CD4-positive, alpha-beta T cell treated with Interleukin-17A for 1 hour (primary cell): ENCODE measurements at regions not wholly inside any gene's neighbourhood (a gene's known extent, or its start where the extent isn't known, plus 50 kb on each side); places are given as distances from the start of the nearest gene placed in this dataset.
"Not testable (repeated sequence)": the region's sequence is repeated elsewhere in the genome, so short reads cannot be mapped to it uniquely, and the experiment has no call there.

Experiments used
- DNase-seq: peaks from one replicate; pipeline ENCODE4 v3.0.0-alpha.2; 2020

- DNase-seq: no peak
Observed at GRCh38 chr16:60091071-60091470, 1357.0 kb upstream of the GOT2 start.

DNA sequence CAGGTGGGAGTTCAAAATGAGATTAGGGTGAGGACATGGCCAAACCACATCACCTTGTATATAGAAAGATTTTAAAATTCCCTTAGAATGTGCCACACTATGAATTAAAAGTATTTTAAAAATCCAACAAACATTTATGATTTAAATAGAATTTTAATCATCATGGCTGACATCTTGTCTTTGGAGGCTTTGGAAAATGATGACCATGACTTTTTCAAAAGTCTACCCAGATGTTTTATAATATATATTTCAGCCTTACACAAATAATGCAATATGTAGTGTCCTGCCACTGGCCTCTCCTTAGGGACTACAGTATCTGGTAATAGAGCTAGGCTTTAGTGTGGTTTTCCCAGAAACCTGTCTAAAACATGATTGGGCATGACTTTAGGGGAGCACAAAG is 1353.4 kb upstream of the GOT2 start:
- no peak for DNase-seq

GRCh38 chr16:60078819-60079218 is 1344.7 kb upstream of the GOT2 start:
- not testable (repeated sequence) for DNase-seq

DNA sequence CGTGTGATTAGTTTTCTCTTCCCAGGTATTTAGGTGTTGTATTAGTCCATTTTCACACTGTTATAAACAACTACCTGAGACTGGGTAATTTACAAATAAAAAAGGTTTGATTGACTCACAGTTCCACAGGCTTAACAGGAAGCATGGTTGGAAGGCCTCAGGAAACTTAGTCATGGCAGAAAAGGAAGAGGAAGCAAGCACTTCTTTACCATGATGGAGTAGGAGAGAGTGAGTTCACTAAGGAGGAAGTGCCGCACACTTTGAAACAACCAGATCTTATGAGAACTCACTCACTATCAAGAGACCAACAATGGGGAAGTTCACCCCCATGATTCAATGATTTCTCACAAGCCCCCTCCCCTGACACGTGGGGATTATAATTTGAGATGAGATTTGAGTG is 1343.7 kb upstream of the GOT2 start:
- no peak for DNase-seq

DNA sequence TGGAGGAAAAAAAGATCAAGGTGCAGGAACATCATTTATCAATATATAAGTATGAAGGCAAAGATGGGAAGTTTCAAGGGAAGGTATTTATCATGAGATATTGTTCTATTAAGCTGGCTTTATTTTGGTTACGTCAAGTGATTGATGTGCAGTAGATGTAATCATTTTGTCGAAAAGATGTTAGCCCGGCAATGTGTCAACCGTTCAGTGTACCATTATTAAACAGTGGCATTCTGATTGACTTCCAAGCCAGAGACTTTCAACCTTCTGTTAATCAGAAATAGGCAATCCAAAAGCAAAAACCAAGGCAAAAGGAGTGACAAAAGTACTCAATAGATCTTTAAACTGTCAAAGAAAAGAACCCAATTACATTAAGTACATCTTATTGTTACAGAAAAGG is 1340.3 kb upstream of the GOT2 start:
- DNase-seq: no peak

DNA sequence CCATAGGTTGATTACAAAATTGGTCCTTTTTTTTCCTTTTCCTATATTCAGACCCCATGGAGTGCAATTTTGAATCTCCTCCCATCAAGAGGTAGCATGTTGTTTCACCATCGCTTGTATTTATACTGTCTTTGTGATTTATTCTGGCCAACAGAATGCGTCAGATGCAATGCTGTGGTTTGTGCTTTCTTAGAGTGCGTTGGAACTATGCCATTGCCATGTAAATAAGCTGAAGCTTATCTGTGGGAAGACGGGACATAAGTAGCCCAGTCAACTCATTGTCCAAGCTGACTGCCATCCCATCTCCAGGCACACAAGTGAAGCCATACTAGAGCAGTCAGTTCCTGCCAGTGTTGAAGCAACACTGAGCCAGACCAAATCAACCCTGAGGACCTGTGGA is 1339.3 kb upstream of the GOT2 start:
- DNase-seq: no peak

GRCh38 chr16:60064026-60064425 is 1329.9 kb upstream of the GOT2 start:
- no peak for DNase-seq

GRCh38 chr16:60061396-60061795 is 1327.3 kb upstream of the GOT2 start:
- DNase-seq: no peak

DNA sequence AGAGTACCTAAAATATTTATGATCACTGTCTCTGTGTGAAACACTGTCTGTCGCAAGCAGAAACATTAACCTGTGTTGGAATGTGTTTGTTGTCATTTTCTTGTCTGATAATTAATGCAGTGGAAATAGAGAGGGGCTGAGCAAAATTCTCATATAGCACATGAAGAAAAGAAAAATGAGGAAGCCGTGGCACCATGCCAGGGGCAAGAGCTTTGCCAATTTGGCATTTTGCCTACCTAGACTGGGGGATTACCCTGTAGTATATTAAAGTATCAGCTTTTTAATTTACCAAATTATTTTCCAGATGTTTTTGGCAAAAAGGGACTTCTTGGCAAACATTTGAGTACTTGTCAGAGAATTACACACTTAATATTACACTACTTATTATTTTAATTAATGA is 1326.6 kb upstream of the GOT2 start:
- DNase-seq: no peak

DNA sequence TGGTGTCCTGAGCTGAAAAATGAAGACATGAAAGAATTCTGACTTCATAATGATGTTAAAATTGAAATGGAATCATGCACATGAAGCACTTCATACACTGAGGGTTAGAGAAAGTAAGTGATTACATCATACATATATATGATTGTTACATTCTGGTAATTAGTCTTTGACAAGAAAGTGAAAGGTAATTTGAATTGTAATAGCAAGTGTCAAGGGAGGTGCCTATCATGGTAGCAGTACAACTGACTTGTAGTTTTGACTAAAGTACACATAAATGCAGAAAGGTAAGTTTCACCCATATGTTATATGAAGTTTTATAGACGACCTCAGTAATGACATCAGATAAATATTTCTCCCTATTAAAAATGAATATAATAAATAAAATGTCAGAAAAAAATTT is 1325.0 kb upstream of the GOT2 start:
- no peak for DNase-seq

GRCh38 chr16:60041671-60042070 is 1307.6 kb upstream of the GOT2 start:
- no peak for DNase-seq

DNA sequence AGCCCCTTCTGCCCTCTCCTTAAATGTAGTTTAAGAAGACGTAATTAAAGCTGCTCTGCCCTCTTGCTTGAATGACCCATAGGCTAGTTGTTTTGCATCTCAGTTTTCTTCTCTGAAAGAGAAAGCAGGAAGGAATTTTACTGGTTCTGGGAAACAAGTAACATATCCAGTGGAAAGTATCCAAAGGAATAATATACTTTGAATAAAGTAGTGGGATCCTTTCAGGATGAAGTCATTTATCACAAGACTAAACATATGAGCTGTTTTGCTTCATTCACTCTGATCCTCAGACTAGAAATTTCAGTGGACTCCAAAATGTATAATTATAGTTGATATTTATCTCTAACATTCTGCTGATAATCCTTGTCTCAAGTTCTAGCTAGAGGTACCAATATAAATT is 1297.6 kb upstream of the GOT2 start:
- DNase-seq: no peak

DNA sequence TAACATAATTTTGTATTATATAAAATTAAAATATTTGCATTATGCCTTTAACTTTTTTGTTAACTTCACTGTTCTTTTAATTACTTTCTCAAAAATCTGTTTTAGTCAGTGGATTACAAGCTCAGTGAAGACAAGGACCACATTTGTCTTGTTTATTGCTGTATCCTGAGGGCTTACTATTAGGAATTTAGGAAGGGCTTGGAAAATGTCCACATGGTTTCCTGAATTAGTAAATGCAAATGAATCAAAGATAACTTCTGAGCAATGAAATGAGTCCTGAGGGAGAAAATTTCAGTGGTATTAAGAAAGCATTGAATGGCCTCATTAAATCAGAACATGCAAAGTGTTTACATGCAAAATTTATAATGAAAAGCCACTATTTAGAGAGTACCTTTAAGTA is 1293.2 kb upstream of the GOT2 start:
- DNase-seq: no peak

DNA sequence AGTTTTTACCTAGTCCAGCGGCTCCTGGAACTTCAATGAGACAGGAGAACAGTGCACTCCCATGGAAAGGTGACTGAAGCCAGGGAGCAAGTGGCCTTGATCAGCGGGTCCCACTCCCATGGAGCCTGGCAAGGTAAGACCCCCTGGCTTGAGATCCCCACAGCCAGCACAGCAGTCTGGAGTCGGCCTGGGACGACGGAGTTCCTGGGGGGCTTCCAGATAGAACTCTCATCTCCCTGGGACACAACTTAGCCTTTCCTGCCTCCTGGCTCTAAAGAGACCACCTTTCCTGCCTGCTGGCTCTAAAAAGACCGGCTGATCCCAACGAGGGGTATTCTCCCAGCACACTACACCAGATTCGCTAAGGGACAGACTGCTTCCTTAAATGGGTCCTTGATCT is 1279.0 kb upstream of the GOT2 start:
- no peak for DNase-seq

- DNase-seq: no peak
Observed at GRCh38 chr16:60001523-60001922, 1267.4 kb upstream of the GOT2 start.

DNA sequence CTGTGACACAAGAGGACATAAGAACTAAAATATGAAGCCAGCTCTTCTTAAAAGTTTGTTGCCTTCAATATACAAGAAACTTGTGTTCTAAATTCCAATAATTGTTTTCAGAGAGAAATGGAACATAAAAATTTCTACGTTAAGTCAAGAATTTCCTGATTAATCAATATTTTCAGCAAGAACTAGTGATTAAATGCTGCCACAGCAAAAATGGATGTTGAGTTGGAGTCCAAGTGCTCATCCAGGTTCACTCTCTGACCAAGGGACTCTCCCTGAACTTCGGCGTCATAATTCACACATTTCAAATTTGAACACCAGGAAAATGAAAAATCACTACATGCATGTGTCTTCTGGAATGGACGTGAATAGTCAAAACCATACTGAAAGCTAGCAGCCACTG is 1263.6 kb upstream of the GOT2 start:
- no peak for DNase-seq

DNA sequence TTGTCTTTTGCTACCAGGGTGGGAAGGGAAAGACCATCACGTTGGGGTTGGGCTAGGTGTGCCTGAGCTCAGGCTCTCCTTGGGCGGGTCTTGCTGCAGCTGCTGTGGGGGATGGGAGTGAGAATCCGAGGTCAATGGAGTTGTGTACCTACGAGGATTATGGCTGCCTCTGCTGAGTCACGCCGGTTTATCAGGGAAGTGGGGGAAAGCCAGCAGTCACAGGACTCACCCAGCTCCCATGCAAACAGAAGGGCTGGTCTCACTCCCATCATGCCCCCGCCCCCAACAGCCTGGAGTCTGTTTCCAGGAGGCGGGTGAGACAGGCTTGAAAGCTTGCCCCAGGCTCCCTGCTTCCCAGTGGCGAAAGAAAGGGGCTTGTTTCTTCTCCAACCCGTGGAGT is 1259.0 kb upstream of the GOT2 start:
- DNase-seq: no peak

DNA sequence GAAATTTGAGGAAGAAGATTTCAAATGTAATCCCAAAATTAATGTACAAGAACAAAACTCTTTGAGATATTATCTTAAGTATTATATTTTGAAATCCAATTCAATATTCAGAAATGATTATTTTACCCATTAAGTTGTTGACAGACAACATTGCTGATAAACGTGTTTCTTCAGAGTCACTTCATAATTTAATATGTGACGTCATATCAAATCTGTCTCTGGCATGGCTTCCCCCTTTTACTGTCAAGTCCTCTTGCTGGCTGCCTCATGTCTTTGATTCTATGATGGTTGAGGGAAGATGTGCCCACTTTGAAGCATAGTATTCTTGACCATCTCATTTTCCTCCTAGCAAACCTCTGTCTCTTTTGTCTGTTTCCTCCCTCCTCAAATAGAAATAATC is 1257.1 kb upstream of the GOT2 start:
- DNase-seq: no peak

- DNase-seq: no peak
Observed at GRCh38 chr16:59988591-59988990, 1254.5 kb upstream of the GOT2 start.

DNA sequence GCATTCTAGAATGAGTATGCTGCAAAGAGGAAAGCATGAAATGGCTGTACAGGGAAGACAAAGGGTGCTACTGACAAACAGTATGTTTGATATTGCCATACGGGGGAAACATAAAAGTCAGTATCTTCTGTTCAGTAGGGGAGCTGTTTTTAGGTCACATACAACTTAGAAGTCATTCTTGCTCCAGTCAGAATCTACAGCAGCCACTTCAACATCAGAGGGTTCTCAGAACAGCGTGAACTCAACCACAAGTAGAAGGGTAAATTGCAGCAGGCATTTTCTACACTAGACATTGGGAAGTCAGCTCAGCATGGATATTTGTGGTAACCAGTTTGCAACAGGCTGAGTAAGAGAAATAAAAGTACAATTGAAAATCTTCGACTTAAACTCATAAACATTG is 1241.8 kb upstream of the GOT2 start:
- no peak for DNase-seq

DNA sequence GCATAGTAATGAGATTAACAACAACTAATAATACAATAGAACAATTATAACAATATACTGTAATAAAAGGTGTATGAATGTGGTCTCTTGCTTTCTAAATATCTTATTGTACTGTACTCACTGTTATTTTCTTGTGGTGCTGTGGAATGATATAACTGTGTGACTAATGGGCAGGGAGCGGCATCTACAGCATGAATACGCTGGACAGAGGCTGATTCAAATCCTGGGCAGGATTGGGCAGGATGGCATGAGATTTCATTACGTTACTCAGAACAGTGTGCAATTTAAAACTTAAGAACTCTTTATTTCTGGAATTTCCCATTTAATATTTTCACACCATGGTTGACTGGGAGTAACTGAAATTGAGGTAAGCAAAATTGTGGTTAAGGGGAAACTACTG is 1239.8 kb upstream of the GOT2 start:
- no peak for DNase-seq

GRCh38 chr16:59971264-59971663 is 1237.1 kb upstream of the GOT2 start:
- DNase-seq: no peak

GRCh38 chr16:59964232-59964924 is 1230.3 kb upstream of the GOT2 start:
- no peak for DNase-seq

DNA sequence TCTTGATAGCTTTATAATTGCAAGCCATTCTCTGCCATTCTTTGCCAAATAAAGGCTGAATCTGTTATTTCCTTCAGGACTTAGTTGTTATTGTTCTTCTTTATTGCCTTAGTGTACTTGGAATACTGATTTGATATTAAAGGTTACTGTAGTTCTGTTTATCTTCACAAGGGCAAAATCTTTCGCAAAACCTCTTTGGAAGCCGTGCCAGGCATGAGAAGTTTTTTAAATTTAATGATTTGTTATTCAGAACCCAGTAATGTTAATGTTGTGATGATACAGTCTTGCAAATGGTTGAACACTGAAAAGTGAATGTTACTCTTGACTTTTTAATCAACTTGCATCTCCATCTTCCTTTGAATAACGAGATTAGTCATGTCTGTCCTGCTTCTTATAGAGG is 1225.2 kb upstream of the GOT2 start:
- no peak for DNase-seq

DNA sequence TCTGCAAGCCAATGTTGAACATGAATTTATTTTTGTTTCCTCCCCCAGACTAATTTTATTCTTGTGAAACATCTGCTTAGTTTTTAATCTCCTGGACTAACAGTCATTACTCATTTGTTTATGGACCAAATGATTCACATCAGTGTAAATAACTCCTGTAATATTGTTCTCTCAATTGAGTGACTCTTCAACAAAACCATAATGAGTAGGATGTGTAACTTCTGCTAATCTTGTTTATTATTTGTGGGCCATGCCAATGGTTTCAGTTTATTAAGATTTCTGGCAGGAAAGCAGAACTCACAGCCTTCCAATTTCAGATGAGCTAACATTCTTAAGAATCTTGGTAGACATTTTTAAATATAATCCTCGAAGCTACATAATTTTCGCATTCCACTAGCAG is 1216.3 kb upstream of the GOT2 start:
- no peak for DNase-seq

DNA sequence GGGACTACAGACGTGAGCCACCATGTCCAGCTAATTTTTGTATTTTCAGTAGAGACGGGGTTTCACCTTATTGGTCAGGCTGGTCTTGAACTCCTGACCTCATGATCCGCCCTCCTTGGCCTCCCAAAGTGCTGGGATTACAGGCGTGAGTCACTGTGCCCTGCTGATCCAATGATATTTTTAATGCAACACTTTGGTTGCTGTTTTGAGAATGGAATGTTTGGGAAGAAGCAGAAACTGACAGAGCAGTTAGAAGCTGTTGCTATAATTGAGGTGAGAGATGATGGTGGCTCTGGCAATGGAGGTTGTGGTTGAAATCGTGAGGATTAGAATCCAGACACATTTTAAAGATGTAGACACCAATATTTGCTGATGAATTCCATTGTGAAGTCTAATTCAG is 1209.9 kb upstream of the GOT2 start:
- not testable (repeated sequence) for DNase-seq
